ENCODE measurements at regions not wholly inside any gene's neighbourhood (a gene's known extent, or its start where the extent isn't known, plus 50 kb on each side); places are given as distances from the start of the nearest gene placed in this dataset.

- TF ChIP-seq POLR2A (IDR thresholded peaks at IDR 0.05; ENCODE audit: low read length), result no peak
- no peak for TF ChIP-seq GATA1 (IDR thresholded peaks at IDR 0.05; ENCODE audit: low read depth, low read length)
These were observed 86.2 kb upstream of the BEND6 start for GRCh38 chr6:56868687-56869086.

Measured in erythroblast (primary cell).